NB4 (cell line): ENCODE measurements at regions not wholly inside any gene's neighbourhood (a gene's known extent, or its start where the extent isn't known, plus 50 kb on each side); places are given as distances from the start of the nearest gene placed in this dataset.

Experiments
- POLR2A ChIP-seq: IDR thresholded peaks from 2 replicates; pipeline ENCODE4 v1.6.1; 2011; ENCODE audit warnings: mild to moderate bottlenecking; ENCODE audit not compliant: insufficient read length; ENCODE audit errors: extremely low read depth
- TF ChIP-seq, protein P1 (sequence below): IDR thresholded peaks from one replicate; pipeline ENCODE4 v1.5.1; 2012; ENCODE audit warnings: low read depth, low read length
- TF ChIP-seq, protein P2 (sequence below): IDR thresholded peaks from 2 replicates; pipeline ENCODE4 v1.6.1; 2011; ENCODE audit warnings: low read depth, low read length

- TF ChIP-seq, protein P1, sequence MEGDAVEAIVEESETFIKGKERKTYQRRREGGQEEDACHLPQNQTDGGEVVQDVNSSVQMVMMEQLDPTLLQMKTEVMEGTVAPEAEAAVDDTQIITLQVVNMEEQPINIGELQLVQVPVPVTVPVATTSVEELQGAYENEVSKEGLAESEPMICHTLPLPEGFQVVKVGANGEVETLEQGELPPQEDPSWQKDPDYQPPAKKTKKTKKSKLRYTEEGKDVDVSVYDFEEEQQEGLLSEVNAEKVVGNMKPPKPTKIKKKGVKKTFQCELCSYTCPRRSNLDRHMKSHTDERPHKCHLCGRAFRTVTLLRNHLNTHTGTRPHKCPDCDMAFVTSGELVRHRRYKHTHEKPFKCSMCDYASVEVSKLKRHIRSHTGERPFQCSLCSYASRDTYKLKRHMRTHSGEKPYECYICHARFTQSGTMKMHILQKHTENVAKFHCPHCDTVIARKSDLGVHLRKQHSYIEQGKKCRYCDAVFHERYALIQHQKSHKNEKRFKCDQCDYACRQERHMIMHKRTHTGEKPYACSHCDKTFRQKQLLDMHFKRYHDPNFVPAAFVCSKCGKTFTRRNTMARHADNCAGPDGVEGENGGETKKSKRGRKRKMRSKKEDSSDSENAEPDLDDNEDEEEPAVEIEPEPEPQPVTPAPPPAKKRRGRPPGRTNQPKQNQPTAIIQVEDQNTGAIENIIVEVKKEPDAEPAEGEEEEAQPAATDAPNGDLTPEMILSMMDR: no peak
- TF ChIP-seq POLR2A: no peak
- TF ChIP-seq, protein P2, sequence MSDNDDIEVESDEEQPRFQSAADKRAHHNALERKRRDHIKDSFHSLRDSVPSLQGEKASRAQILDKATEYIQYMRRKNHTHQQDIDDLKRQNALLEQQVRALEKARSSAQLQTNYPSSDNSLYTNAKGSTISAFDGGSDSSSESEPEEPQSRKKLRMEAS: no peak
These were observed 1467.9 kb upstream of the ZEB2 start for GRCh38 chr2:145987793-145988192.
